Activated CD4-positive, alpha-beta T cell treated with anti-CD3 and anti-CD28 coated beads for 36 hours (primary cell): ENCODE measurements at regions not wholly inside any gene's neighbourhood (a gene's known extent, or its start where the extent isn't known, plus 50 kb on each side); places are given as distances from the start of the nearest gene placed in this dataset.

Experiments
- ATAC-seq: fragments of 200-7000 bp; cut with Tn5 transposase; one replicate; pipeline ENCODE4 v1.10.0; 2021; ENCODE audit warnings: mild to moderate bottlenecking, moderate library complexity
- CTCF ChIA-PET: fragments of 350-600 bp; sonication (Branson Sonifier 250); formaldehyde crosslinking; loops from one replicate; lab custom pipeline; 2021; ENCODE audit warnings: antibody characterized with exemption; lab: Charles Lee
- POLR2A ChIA-PET: fragments of 350-600 bp; sonication (Branson Sonifier 250); formaldehyde crosslinking; loops from one replicate; lab custom pipeline; 2021; ENCODE audit warnings: antibody characterized with exemption, inconsistent platforms; lab: Charles Lee
- DNase-seq: peaks from one replicate; pipeline ENCODE4 v3.0.0-alpha.2; 2020
- H3K27ac Mint-ChIP-seq: one replicate; pipeline ENCODE4 v1.8.0; 2021; ENCODE audit warnings: mixed read lengths
- H3K27me3 Mint-ChIP-seq: one replicate; pipeline ENCODE4 v1.8.0; 2021; ENCODE audit warnings: mixed read lengths
- H3K36me3 Mint-ChIP-seq: one replicate; pipeline ENCODE4 v1.8.0; 2021; ENCODE audit warnings: low read depth, mixed read lengths
- H3K4me1 Mint-ChIP-seq: one replicate; pipeline ENCODE4 v1.8.0; 2021; ENCODE audit warnings: mixed read lengths
- H3K4me3 Mint-ChIP-seq: one replicate; pipeline ENCODE4 v1.8.0; 2021; ENCODE audit warnings: mild to moderate bottlenecking, moderate library complexity, mixed read lengths
- H3K9me3 Mint-ChIP-seq: one replicate; pipeline ENCODE4 v1.8.0; 2021; ENCODE audit warnings: low read depth, mixed read lengths
- intact Hi-C, 2 experiments: fragments of 100-400 bp; cut with DNase I in 1 of 2; cut with micrococcal nuclease in 1 of 2; formaldehyde crosslinking; loops; one replicate each; pipeline versions ENCODE4 v1.14.2 to v1.15.1; 2022 to 2024; cut with DNase I, micrococcal nuclease

- peaks cover 2% of the 10 kb centered on the region for H3K27me3 Mint-ChIP-seq
- DNase-seq (no peak), ATAC-seq (no peak)
- no peaks in the 10 kb centered on the region for H3K36me3 Mint-ChIP-seq
- no peak overlapping the region for H3K4me3 Mint-ChIP-seq
- H3K9me3 Mint-ChIP-seq, result peaks cover 13% of the 10 kb centered on the region
- ChIA-PET CTCF (interaction anchor here (1.2 to 2.1 kb wide), 2 partner anchors 12 to 24 kb away, joined by 3 to 7 read pairs; no protein-coding TSS in a partner anchor), POLR2A (no interaction called here)
- H3K27ac Mint-ChIP-seq, result no peak overlapping the region
- intact Hi-C loops, result no loop called here
- H3K4me1 Mint-ChIP-seq, result peaks cover 5% of the 10 kb centered on the region
Measured at GRCh38 chr10:63696205-63696604, 175.0 kb downstream of the REEP3 start.

- H3K4me1 Mint-ChIP-seq, result peaks cover 5% of the 10 kb centered on the region
- no peaks in the 10 kb centered on the region for H3K36me3 Mint-ChIP-seq
- no peak overlapping the region for H3K4me3 Mint-ChIP-seq
- peaks cover 2% of the 10 kb centered on the region for H3K27me3 Mint-ChIP-seq
- ATAC-seq (no peak), DNase-seq (no peak)
- ChIA-PET POLR2A (no interaction called here), CTCF (interaction anchor here (1.0 to 3.6 kb wide), 4 partner anchors 18 to 22 kb away, joined by 3 to 14 read pairs (median 5); no protein-coding TSS in a partner anchor)
- no peak overlapping the region for H3K27ac Mint-ChIP-seq
- intact Hi-C loops, result no loop called here
- peaks cover 10% of the 10 kb centered on the region for H3K9me3 Mint-ChIP-seq
Measured at GRCh38 chr10:63697956-63698786, 177.0 kb downstream of the REEP3 start.

GRCh38 chr10:63698787-63699150 is 177.6 kb downstream of the REEP3 start:
- DNase-seq (no peak), ATAC-seq (no peak)
- Mint-ChIP-seq H3K36me3 (no peaks in the 10 kb centered on the region), H3K27me3 (peaks cover 2% of the 10 kb centered on the region), H3K9me3 (peaks cover 7% of the 10 kb centered on the region), H3K4me3 (no peak overlapping the region), H3K4me1 (peaks cover 5% of the 10 kb centered on the region), H3K27ac (no peak overlapping the region)
- ChIA-PET CTCF (interaction anchor here (0.6 to 3.6 kb wide), 4 partner anchors 17 to 106 kb away, joined by 3 to 14 read pairs (median 3); no protein-coding TSS in a partner anchor), POLR2A (no interaction called here)
- intact Hi-C loops, result no loop called here

GRCh38 chr10:63699785-63700613 is 178.8 kb downstream of the REEP3 start:
- H3K27me3 Mint-ChIP-seq, result peaks cover 2% of the 10 kb centered on the region
- H3K36me3 Mint-ChIP-seq, result no peaks in the 10 kb centered on the region
- peaks cover 5% of the 10 kb centered on the region for H3K4me1 Mint-ChIP-seq
- ChIA-PET CTCF (interaction anchor here (0.6 to 3.6 kb wide), 6 partner anchors 20 to 1117 kb away, joined by 3 to 14 read pairs (median 4); no protein-coding TSS in a partner anchor), POLR2A (interaction anchor here (0.6 to 1.0 kb wide), 2 partner anchors 433 to 971 kb away, joined by 3 read pairs; no protein-coding TSS in a partner anchor)
- no peak overlapping the region for H3K27ac Mint-ChIP-seq
- intact Hi-C loops, result loop anchor here in 1 of 2 experiments (2.0 kb wide), 1 partner anchor 17 kb away; no protein-coding TSS in a partner anchor
- H3K9me3 Mint-ChIP-seq, result no peaks in the 10 kb centered on the region
- ATAC-seq (peak; percentile 98), DNase-seq (peak; percentile 46)
- no peak overlapping the region for H3K4me3 Mint-ChIP-seq

- peaks cover 5% of the 10 kb centered on the region for H3K4me1 Mint-ChIP-seq
- DNase-seq, result no peak
- ChIA-PET CTCF (interaction anchor here (0.6 to 3.6 kb wide), 4 partner anchors 19 to 533 kb away, joined by 3 to 14 read pairs (median 4); no protein-coding TSS in a partner anchor), POLR2A (interaction anchor here (1.0 kb wide), 1 partner anchor 433 kb away, joined by 3 read pairs; no protein-coding TSS in a partner anchor)
- no peak overlapping the region for H3K4me3 Mint-ChIP-seq
- intact Hi-C loops, result loop anchor here in 1 of 2 experiments (2.0 kb wide), 1 partner anchor 18 kb away; no protein-coding TSS in a partner anchor
- no peak for ATAC-seq
- peaks cover 2% of the 10 kb centered on the region for H3K27me3 Mint-ChIP-seq
- H3K36me3 Mint-ChIP-seq, result no peaks in the 10 kb centered on the region
- no peaks in the 10 kb centered on the region for H3K9me3 Mint-ChIP-seq
- H3K27ac Mint-ChIP-seq, result no peak overlapping the region
Measured at GRCh38 chr10:63700631-63701156, 179.5 kb downstream of the REEP3 start.

GRCh38 chr10:63702092-63702491 is 180.9 kb downstream of the REEP3 start:
- Mint-ChIP-seq H3K27me3 (peaks cover 2% of the 10 kb centered on the region), H3K9me3 (no peaks in the 10 kb centered on the region), H3K4me3 (no peak overlapping the region), H3K36me3 (no peaks in the 10 kb centered on the region), H3K27ac (no peak overlapping the region), H3K4me1 (peaks cover 10% of the 10 kb centered on the region)
- POLR2A ChIA-PET, result no interaction called here
- intact Hi-C loops, result no loop called here
- ATAC-seq (no peak), DNase-seq (no peak)
- CTCF ChIA-PET, result no interaction called here

- CTCF ChIA-PET, result interaction anchor here (0.9 kb wide), 1 partner anchor 567 kb away, joined by 3 read pairs; no protein-coding TSS in a partner anchor
- intact Hi-C loops, result no loop called here
- H3K36me3 Mint-ChIP-seq, result no peaks in the 10 kb centered on the region
- H3K27ac Mint-ChIP-seq, result no peak overlapping the region
- H3K4me1 Mint-ChIP-seq, result peaks cover 20% of the 10 kb centered on the region
- no peaks in the 10 kb centered on the region for H3K27me3 Mint-ChIP-seq
- DNase-seq (no peak), ATAC-seq (no peak)
- no peak overlapping the region for H3K4me3 Mint-ChIP-seq
- POLR2A ChIA-PET, result no interaction called here
- H3K9me3 Mint-ChIP-seq, result no peaks in the 10 kb centered on the region
Measured at GRCh38 chr10:63703113-63703670, 182.0 kb downstream of the REEP3 start.

- no peaks in the 10 kb centered on the region for H3K27me3 Mint-ChIP-seq
- H3K4me1 Mint-ChIP-seq, result peaks cover 24% of the 10 kb centered on the region
- no peaks in the 10 kb centered on the region for H3K36me3 Mint-ChIP-seq
- no peak overlapping the region for H3K4me3 Mint-ChIP-seq
- no peaks in the 10 kb centered on the region for H3K9me3 Mint-ChIP-seq
- no peak overlapping the region for H3K27ac Mint-ChIP-seq
- intact Hi-C loops, result no loop called here
- ChIA-PET POLR2A (no interaction called here), CTCF (interaction anchor here (0.8 kb wide), 1 partner anchor 16 kb away, joined by 5 read pairs; no protein-coding TSS in a partner anchor)
- ATAC-seq (no peak), DNase-seq (no peak)
Measured at GRCh38 chr10:63703740-63704345, 182.6 kb downstream of the REEP3 start.

- Mint-ChIP-seq H3K9me3 (no peaks in the 10 kb centered on the region), H3K4me3 (no peak overlapping the region), H3K27me3 (no peaks in the 10 kb centered on the region), H3K36me3 (no peaks in the 10 kb centered on the region), H3K27ac (no peak overlapping the region), H3K4me1 (peaks cover 19% of the 10 kb centered on the region)
- CTCF ChIA-PET, result interaction anchor here (0.6 to 6.1 kb wide), 8 partner anchors 14 to 549 kb away, joined by 3 to 67 read pairs (median 3); no protein-coding TSS in a partner anchor
- intact Hi-C loops, result loop anchor here (1.0 to 5.0 kb wide), 13 partner anchors 77 to 1280 kb away; partner anchors contain the start of genes REEP3 (in 2 of the 2), EGR2 (in 1 of the 2), JMJD1C (in 1 of the 2) and NRBF2 (in 1 of the 2)
- ATAC-seq (peak; percentile 94), DNase-seq (peak; percentile 39)
- POLR2A ChIA-PET, result interaction anchor here (0.7 to 0.9 kb wide), 2 partner anchors 77 to 972 kb away, joined by 3 to 4 read pairs; no protein-coding TSS in a partner anchor
Measured at GRCh38 chr10:63707254-63707910, 186.2 kb downstream of the REEP3 start.

GRCh38 chr10:63708421-63708820 is 187.2 kb downstream of the REEP3 start:
- Mint-ChIP-seq H3K36me3 (no peaks in the 10 kb centered on the region), H3K27me3 (no peaks in the 10 kb centered on the region), H3K27ac (no peak overlapping the region), H3K4me3 (no peak overlapping the region), H3K4me1 (peaks cover 19% of the 10 kb centered on the region), H3K9me3 (no peaks in the 10 kb centered on the region)
- POLR2A ChIA-PET, result no interaction called here
- no peak for DNase-seq
- no peak for ATAC-seq
- CTCF ChIA-PET, result interaction anchor here (1.4 to 6.1 kb wide), 3 partner anchors 12 to 244 kb away, joined by 3 to 67 read pairs (median 8); no protein-coding TSS in a partner anchor
- intact Hi-C loops, result loop anchor here (5.0 kb wide), 4 partner anchors 186 to 1281 kb away; partner anchors contain the start of gene REEP3 (in 2 of the 2)
